Astrocyte (in vitro differentiated cells and primary cell): ENCODE measurements at regions not wholly inside any gene's neighbourhood (a gene's known extent, or its start where the extent isn't known, plus 50 kb on each side); places are given as distances from the start of the nearest gene placed in this dataset.

ENCODE experiments used
- EZH2 ChIP-seq: IDR thresholded peaks from 2 replicates; pipeline ENCODE4 v1.6.1; 2012; ENCODE audit warnings: mild to moderate bottlenecking, low read length, inconsistent platforms; ENCODE audit not compliant: insufficient read depth
- TF ChIP-seq, protein P1 (sequence below): IDR thresholded peaks from 2 replicates; pipeline ENCODE4 v1.5.1; 2011; ENCODE audit warnings: low read depth, mild to moderate bottlenecking, inconsistent platforms, low read length, moderate library complexity; ENCODE audit not compliant: insufficient read depth

DNA sequence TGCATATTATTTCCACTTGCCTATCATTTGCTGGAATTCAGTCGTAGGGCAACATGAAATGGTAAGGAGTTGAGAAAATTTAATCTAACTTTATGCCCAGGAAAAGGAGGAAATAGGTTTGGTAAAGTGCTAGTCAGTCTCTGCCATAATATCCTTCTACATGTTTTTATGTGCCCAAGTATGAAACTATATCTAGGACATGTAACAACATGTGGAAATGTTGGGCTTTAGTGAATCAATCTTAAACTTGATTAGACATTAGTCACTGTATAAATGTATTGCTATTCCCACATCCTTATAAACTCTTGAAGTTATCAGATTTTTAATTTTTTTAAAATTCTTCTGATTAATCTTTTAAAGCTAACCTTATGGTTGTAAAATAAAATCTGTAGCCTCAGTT, 204.7 kb upstream of the ZRANB2 start:
- TF ChIP-seq, protein P1, sequence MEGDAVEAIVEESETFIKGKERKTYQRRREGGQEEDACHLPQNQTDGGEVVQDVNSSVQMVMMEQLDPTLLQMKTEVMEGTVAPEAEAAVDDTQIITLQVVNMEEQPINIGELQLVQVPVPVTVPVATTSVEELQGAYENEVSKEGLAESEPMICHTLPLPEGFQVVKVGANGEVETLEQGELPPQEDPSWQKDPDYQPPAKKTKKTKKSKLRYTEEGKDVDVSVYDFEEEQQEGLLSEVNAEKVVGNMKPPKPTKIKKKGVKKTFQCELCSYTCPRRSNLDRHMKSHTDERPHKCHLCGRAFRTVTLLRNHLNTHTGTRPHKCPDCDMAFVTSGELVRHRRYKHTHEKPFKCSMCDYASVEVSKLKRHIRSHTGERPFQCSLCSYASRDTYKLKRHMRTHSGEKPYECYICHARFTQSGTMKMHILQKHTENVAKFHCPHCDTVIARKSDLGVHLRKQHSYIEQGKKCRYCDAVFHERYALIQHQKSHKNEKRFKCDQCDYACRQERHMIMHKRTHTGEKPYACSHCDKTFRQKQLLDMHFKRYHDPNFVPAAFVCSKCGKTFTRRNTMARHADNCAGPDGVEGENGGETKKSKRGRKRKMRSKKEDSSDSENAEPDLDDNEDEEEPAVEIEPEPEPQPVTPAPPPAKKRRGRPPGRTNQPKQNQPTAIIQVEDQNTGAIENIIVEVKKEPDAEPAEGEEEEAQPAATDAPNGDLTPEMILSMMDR: no peak
- no peak for TF ChIP-seq EZH2
